ENCODE measurements at regions not wholly inside any gene's neighbourhood (a gene's known extent, or its start where the extent isn't known, plus 50 kb on each side); places are given as distances from the start of the nearest gene placed in this dataset.

DNA sequence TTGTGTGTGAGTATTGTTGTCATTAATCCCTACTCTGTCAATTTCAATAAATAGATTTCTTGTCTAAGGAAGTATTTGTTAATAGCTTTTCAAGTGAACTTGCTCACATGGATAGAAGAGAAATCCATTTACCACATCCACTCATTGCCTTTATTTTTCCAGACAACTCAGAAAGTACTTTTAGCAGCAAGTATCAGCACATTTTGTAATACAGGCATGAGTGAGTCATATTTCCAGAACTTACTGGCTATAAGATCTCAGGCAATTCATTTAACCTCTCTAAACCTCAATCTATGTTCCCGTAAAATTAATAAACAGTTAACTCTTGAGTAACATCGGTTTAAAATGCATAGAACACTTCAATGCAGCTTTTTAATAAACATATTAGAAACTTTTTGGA, 317.9 kb upstream of the PCDH7 start:
- H3K4me3 Mint-ChIP-seq, result no peak overlapping the region
- H3K9me3 Mint-ChIP-seq, result peaks cover 7% of the 10 kb centered on the region
- H3K36me3 Mint-ChIP-seq, result peaks cover 1% of the 10 kb centered on the region
- TF ChIP-seq, protein P1, sequence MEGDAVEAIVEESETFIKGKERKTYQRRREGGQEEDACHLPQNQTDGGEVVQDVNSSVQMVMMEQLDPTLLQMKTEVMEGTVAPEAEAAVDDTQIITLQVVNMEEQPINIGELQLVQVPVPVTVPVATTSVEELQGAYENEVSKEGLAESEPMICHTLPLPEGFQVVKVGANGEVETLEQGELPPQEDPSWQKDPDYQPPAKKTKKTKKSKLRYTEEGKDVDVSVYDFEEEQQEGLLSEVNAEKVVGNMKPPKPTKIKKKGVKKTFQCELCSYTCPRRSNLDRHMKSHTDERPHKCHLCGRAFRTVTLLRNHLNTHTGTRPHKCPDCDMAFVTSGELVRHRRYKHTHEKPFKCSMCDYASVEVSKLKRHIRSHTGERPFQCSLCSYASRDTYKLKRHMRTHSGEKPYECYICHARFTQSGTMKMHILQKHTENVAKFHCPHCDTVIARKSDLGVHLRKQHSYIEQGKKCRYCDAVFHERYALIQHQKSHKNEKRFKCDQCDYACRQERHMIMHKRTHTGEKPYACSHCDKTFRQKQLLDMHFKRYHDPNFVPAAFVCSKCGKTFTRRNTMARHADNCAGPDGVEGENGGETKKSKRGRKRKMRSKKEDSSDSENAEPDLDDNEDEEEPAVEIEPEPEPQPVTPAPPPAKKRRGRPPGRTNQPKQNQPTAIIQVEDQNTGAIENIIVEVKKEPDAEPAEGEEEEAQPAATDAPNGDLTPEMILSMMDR (IDR thresholded peaks at IDR 0.05; ENCODE audit: unreplicated experiment), result no peak
- no peaks in the 10 kb centered on the region for H3K27me3 Mint-ChIP-seq (ENCODE audit: low read depth)
- H3K27ac Mint-ChIP-seq, result no peak overlapping the region
- peaks cover 31% of the 10 kb centered on the region for H3K4me1 Mint-ChIP-seq
- DNase-seq (ENCODE audit: low spot score in 2 of 2, unreplicated experiment in 2 of 2), result no peak

DNA sequence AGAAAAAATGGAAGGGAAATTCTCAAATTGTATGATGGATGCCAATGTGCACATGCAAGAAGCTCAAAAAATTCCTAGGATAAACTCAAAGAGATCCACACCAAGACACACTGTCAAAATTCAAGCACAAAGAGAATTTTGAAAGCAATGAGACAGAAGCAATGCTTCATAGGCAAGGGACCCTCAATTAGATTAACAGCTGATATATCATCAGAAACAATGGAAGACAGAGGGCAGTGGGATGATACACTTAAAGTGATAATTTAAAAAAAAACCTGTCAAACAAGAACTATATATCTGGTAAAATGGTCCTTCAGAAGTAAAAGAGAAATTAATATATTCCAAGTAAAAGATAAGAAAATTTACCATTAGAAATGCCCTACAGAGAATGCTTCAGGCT, 306.3 kb upstream of the PCDH7 start:
- TF ChIP-seq, protein P1 (IDR thresholded peaks at IDR 0.05; ENCODE audit: unreplicated experiment), result no peak
- Mint-ChIP-seq H3K9me3 (peaks cover 62% of the 10 kb centered on the region), H3K27ac (no peak overlapping the region), H3K4me1 (no peaks in the 10 kb centered on the region), H3K4me3 (no peak overlapping the region), H3K36me3 (peaks cover 17% of the 10 kb centered on the region), H3K27me3 (ENCODE audit: low read depth) (no peaks in the 10 kb centered on the region)
- no peak for DNase-seq (ENCODE audit: low spot score in 2 of 2, unreplicated experiment in 2 of 2)

DNA sequence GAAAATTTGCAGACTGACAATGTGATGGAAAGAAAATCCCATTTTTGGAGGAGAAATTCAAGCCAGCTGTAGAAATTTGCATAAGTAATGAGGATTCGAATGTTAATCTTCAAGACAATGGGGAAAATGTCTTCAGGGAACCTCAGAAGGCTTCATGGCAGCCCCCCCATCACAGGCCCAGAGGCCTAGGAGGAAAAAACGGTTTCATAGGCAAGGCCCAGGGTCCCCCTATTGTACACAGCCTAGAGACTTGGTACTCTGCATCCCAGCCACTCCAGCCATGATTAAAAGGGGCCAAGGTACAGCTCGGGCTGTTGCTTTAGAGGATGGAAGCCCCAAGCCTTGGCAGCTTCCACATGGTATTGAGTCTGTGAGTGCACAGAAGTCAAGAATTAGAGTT, 303.6 kb upstream of the PCDH7 start:
- TF ChIP-seq, protein P1 (IDR thresholded peaks at IDR 0.05; ENCODE audit: unreplicated experiment), result no peak
- Mint-ChIP-seq H3K4me3 (no peak overlapping the region), H3K27ac (no peak overlapping the region), H3K36me3 (peaks cover 17% of the 10 kb centered on the region), H3K27me3 (ENCODE audit: low read depth) (no peaks in the 10 kb centered on the region), H3K4me1 (no peaks in the 10 kb centered on the region), H3K9me3 (peaks cover 70% of the 10 kb centered on the region)
- DNase-seq (ENCODE audit: low spot score in 2 of 2, unreplicated experiment in 2 of 2), result no peak

DNA sequence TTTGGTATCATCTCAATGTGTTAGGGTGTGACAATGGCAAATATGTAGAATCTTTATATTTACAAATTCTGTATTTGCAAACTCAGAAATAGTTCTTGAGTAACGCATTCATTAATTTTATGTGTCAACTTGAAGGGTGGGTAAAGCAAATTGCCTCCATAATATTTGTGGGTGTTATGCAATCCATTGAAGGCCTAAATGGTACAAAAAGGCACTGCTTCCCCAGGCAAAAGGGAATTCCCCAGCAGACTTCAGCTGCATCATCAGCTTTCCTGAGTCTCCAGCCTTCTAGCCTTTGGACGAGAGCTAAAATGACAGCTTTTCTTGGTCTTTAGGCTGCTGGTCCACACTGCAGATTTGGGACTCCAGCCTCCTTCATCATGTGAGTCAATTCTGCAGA, 292.2 kb upstream of the PCDH7 start:
- Mint-ChIP-seq H3K9me3 (peaks cover 18% of the 10 kb centered on the region), H3K4me1 (no peaks in the 10 kb centered on the region), H3K27me3 (ENCODE audit: low read depth) (no peaks in the 10 kb centered on the region), H3K36me3 (no peaks in the 10 kb centered on the region), H3K27ac (no peak overlapping the region), H3K4me3 (no peak overlapping the region)
- DNase-seq (ENCODE audit: low spot score in 2 of 2, unreplicated experiment in 2 of 2), result no peak
- TF ChIP-seq, protein P1 (IDR thresholded peaks at IDR 0.05; ENCODE audit: unreplicated experiment), result no peak

DNA sequence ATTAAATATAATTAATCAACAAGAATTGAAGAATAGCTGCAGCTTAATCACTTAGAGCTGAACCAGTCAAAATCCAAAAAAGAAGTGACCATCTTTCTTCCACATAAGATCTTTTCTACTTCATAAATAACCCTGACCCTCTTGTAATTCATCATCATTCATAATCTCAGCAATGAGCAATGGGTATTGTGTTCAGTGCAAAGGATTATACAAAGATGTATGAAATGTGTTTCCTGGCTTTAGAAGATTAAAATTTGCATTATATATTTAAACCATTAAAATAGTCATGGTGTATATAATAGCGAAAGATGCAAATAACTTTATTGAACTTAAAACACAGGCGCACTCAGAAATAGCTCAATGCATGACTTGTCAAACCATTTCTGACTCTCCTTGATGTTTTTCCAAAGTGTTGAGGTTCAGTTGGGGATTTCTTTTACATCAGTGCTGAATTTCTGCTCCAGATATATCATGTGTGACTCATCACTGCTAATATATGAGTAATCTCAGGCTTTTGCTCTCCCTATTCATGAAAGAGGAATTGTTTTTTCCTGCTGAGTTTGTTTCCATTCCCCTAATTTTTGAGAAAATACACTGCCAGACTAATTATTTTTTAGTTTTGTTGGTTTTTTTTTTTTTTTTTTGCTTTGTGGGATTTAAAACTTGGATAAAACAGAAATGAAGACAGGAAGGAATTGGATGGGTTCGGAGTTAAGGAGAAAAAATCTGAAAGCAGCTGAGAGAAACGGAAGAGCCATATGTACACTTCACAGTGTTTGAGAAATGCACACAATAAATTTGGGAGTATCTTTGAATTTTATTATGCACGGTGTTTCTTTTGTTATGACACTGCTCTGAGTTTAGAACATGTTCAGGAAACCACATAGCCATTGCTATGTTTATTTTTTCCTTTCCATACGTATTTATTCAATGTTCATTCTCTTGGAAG, 290.1 kb upstream of the PCDH7 start:
- no peak overlapping the region for H3K27ac Mint-ChIP-seq
- H3K9me3 Mint-ChIP-seq, result peaks cover 8% of the 10 kb centered on the region
- no peak overlapping the region for H3K4me3 Mint-ChIP-seq
- H3K27me3 Mint-ChIP-seq (ENCODE audit: low read depth), result no peaks in the 10 kb centered on the region
- no peaks in the 10 kb centered on the region for H3K36me3 Mint-ChIP-seq
- DNase-seq (ENCODE audit: low spot score in 2 of 2, unreplicated experiment in 2 of 2), result no peak
- TF ChIP-seq, protein P1 (IDR thresholded peaks at IDR 0.05; ENCODE audit: unreplicated experiment), result no peak
- H3K4me1 Mint-ChIP-seq, result no peaks in the 10 kb centered on the region

Measured in mesothelial cell of epicardium (in vitro differentiated cells).